Neural cell (in vitro differentiated cells): ENCODE measurements at regions not wholly inside any gene's neighbourhood (a gene's known extent, or its start where the extent isn't known, plus 50 kb on each side); places are given as distances from the start of the nearest gene placed in this dataset.

ENCODE experiments used
- H2AFZ ChIP-seq: fragments of 200-600, 300-800 bp; sonication (generic), shearing (Covaris generic); 2 replicates; pipeline ENCODE4 v1.6.0; 2014; ENCODE audit warnings: low read depth, mild to moderate bottlenecking, antibody characterized with exemption, low read length, moderate library complexity
- H3F3A ChIP-seq: fragments of 200-600 bp; shearing (Covaris generic); 2 replicates; pipeline ENCODE4 v1.6.1; 2016; ENCODE audit warnings: mild to moderate bottlenecking, moderate library complexity, mixed read lengths, antibody characterized with exemption, low read length; ENCODE audit not compliant: insufficient read depth, poor library complexity, severe bottlenecking
- H3K27ac ChIP-seq: fragments of 200-600, 300-800 bp; sonication (generic), shearing (Covaris generic); 2 replicates; pipeline ENCODE4 v1.5.1; 2014; ENCODE audit warnings: mild to moderate bottlenecking, low read length, moderate library complexity
- H3K27me3 ChIP-seq: fragments of 300-800, 200-600 bp; sonication (generic), shearing (Covaris generic); 2 replicates; pipeline ENCODE4 v1.6.0; 2014; ENCODE audit warnings: mild to moderate bottlenecking, low read depth, low read length, moderate library complexity; ENCODE audit not compliant: insufficient read depth
- H3K36me3 ChIP-seq: fragments of 300-800, 200-600 bp; sonication (generic), shearing (Covaris generic); 2 replicates; pipeline ENCODE4 v1.5.1; 2014; ENCODE audit warnings: mild to moderate bottlenecking, antibody characterized with exemption, low read length, moderate library complexity; ENCODE audit not compliant: insufficient read depth
- H3K4me2 ChIP-seq: fragments of 300-800, 200-600 bp; sonication (generic), shearing (Covaris generic); 2 replicates; pipeline ENCODE4 v1.6.0; 2014; ENCODE audit warnings: mild to moderate bottlenecking, low read length
- H3K4me3 ChIP-seq: fragments of 300-800, 200-600 bp; sonication (generic), shearing (Covaris generic); 2 replicates; pipeline ENCODE4 v1.5.1; 2014; ENCODE audit warnings: mild to moderate bottlenecking, low read length, moderate library complexity
- H3K79me2 ChIP-seq: fragments of 200-600 bp; shearing (Covaris generic); replicated peaks from 2 replicates; pipeline ENCODE4 v1.6.0; 2014; ENCODE audit warnings: mild to moderate bottlenecking, low read length, moderate library complexity; ENCODE audit not compliant: insufficient read depth
- H3K9ac ChIP-seq: fragments of 300-800, 200-600 bp; sonication (generic), shearing (Covaris generic); 2 replicates; pipeline ENCODE4 v1.6.1; 2016; ENCODE audit warnings: mild to moderate bottlenecking, low read length, mixed read lengths
- H3K9me2 ChIP-seq: fragments of 200-600 bp; shearing (Covaris generic); 2 replicates; pipeline ENCODE4 v1.6.1; 2016; ENCODE audit warnings: mild to moderate bottlenecking, low read length, mixed read lengths; ENCODE audit not compliant: insufficient read depth
- H3K9me3 ChIP-seq: fragments of 200-600, 300-800 bp; sonication (generic), shearing (Covaris generic); 2 replicates; pipeline ENCODE4 v1.6.1; 2016; ENCODE audit warnings: mild to moderate bottlenecking, mixed run types, low read length, moderate library complexity, mixed read lengths
- H4K20me1 ChIP-seq: fragments of 200-600 bp; shearing (Covaris generic); 2 replicates; pipeline ENCODE4 v1.6.1; 2016; ENCODE audit warnings: mild to moderate bottlenecking, mixed run types; ENCODE audit not compliant: insufficient read depth
- EP300 ChIP-seq: fragments of 450-650 bp; conservative IDR thresholded peaks from 2 replicates; pipeline ENCODE4 v1.6.1; 2014; ENCODE audit warnings: antibody characterized with exemption, mild to moderate bottlenecking, moderate library complexity; ENCODE audit not compliant: poor library complexity, severe bottlenecking
- EZH2 ChIP-seq: fragments of 200-600, 300-800 bp; shearing (Covaris generic), sonication (generic); IDR thresholded peaks from 2 replicates; pipeline ENCODE4 v1.6.1; 2014; ENCODE audit warnings: antibody characterized with exemption, low read length, borderline replicate concordance, mild to moderate bottlenecking; ENCODE audit not compliant: insufficient read depth, poor library complexity, severe bottlenecking
- MXI1 ChIP-seq: fragments of 450-650 bp; conservative IDR thresholded peaks from 2 replicates; pipeline ENCODE4 v1.6.1; 2014; ENCODE audit warnings: antibody characterized with exemption, mild to moderate bottlenecking; ENCODE audit not compliant: poor library complexity, severe bottlenecking
- POLR2AphosphoS5 ChIP-seq: IDR thresholded peaks from 2 replicates; pipeline ENCODE4 v1.6.1; 2012
- RAD21 ChIP-seq: fragments of 450-650 bp; conservative IDR thresholded peaks from 2 replicates; pipeline ENCODE4 v1.6.1; 2014; ENCODE audit warnings: antibody characterized with exemption, mild to moderate bottlenecking, moderate library complexity
- SMC3 ChIP-seq: fragments of 450-650 bp; conservative IDR thresholded peaks from 2 replicates; pipeline ENCODE4 v1.6.1; 2014; ENCODE audit warnings: antibody characterized with exemption, mild to moderate bottlenecking, moderate library complexity; ENCODE audit not compliant: poor library complexity
- TAF1 ChIP-seq: IDR thresholded peaks from 2 replicates; pipeline ENCODE4 v1.6.1; 2012; ENCODE audit warnings: low read depth
- TF ChIP-seq, protein P1 (sequence below): IDR thresholded peaks from 2 replicates; pipeline ENCODE4 v1.6.1; 2012; ENCODE audit warnings: borderline replicate concordance
- TF ChIP-seq, protein P2 (sequence below): fragments of 450-650 bp; IDR thresholded peaks from 2 replicates; pipeline ENCODE4 v1.5.1; 2014; ENCODE audit warnings: antibody characterized with exemption, mild to moderate bottlenecking, moderate library complexity; ENCODE audit not compliant: poor library complexity, severe bottlenecking

- TF ChIP-seq EZH2 (no peak), SMC3 (no peak), MXI1 (no peak), EP300 (no peak), TAF1 (no peak), POLR2AphosphoS5 (no peak), RAD21 (no peak)
- TF ChIP-seq, protein P1, sequence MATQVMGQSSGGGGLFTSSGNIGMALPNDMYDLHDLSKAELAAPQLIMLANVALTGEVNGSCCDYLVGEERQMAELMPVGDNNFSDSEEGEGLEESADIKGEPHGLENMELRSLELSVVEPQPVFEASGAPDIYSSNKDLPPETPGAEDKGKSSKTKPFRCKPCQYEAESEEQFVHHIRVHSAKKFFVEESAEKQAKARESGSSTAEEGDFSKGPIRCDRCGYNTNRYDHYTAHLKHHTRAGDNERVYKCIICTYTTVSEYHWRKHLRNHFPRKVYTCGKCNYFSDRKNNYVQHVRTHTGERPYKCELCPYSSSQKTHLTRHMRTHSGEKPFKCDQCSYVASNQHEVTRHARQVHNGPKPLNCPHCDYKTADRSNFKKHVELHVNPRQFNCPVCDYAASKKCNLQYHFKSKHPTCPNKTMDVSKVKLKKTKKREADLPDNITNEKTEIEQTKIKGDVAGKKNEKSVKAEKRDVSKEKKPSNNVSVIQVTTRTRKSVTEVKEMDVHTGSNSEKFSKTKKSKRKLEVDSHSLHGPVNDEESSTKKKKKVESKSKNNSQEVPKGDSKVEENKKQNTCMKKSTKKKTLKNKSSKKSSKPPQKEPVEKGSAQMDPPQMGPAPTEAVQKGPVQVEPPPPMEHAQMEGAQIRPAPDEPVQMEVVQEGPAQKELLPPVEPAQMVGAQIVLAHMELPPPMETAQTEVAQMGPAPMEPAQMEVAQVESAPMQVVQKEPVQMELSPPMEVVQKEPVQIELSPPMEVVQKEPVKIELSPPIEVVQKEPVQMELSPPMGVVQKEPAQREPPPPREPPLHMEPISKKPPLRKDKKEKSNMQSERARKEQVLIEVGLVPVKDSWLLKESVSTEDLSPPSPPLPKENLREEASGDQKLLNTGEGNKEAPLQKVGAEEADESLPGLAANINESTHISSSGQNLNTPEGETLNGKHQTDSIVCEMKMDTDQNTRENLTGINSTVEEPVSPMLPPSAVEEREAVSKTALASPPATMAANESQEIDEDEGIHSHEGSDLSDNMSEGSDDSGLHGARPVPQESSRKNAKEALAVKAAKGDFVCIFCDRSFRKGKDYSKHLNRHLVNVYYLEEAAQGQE = no peak
- TF ChIP-seq, protein P2, sequence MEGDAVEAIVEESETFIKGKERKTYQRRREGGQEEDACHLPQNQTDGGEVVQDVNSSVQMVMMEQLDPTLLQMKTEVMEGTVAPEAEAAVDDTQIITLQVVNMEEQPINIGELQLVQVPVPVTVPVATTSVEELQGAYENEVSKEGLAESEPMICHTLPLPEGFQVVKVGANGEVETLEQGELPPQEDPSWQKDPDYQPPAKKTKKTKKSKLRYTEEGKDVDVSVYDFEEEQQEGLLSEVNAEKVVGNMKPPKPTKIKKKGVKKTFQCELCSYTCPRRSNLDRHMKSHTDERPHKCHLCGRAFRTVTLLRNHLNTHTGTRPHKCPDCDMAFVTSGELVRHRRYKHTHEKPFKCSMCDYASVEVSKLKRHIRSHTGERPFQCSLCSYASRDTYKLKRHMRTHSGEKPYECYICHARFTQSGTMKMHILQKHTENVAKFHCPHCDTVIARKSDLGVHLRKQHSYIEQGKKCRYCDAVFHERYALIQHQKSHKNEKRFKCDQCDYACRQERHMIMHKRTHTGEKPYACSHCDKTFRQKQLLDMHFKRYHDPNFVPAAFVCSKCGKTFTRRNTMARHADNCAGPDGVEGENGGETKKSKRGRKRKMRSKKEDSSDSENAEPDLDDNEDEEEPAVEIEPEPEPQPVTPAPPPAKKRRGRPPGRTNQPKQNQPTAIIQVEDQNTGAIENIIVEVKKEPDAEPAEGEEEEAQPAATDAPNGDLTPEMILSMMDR = no peak
- H3F3A ChIP-seq = no peaks in the 10 kb centered on the region
- no peaks in the 10 kb centered on the region for H3K79me2 ChIP-seq
- no peak overlapping the region for H3K9ac ChIP-seq
- peak overlapping the region; percentile 77 for H3K4me2 ChIP-seq
- H3K9me2 ChIP-seq = no peaks in the 10 kb centered on the region
- H3K27ac ChIP-seq = no peak overlapping the region
- no peaks in the 10 kb centered on the region for H3K36me3 ChIP-seq
- H4K20me1 ChIP-seq = no peaks in the 10 kb centered on the region
- no peaks in the 10 kb centered on the region for H3K9me3 ChIP-seq
- no peak overlapping the region for H2AFZ ChIP-seq
- H3K4me3 ChIP-seq = peak overlapping the region; percentile 77
- peaks cover 58% of the 10 kb centered on the region for H3K27me3 ChIP-seq
These were observed 326.5 kb downstream of the SH3GL2 start for GRCh38 chr9:17905366-17905765.

- peak overlapping the region; percentile 56 for H3K9ac ChIP-seq
- H4K20me1 ChIP-seq = no peaks in the 10 kb centered on the region
- H3K27ac ChIP-seq = no peak overlapping the region
- H3F3A ChIP-seq = no peaks in the 10 kb centered on the region
- H2AFZ ChIP-seq = no peak overlapping the region
- peak overlapping the region; percentile 77 for H3K4me3 ChIP-seq
- H3K9me2 ChIP-seq = no peaks in the 10 kb centered on the region
- H3K79me2 ChIP-seq = no peaks in the 10 kb centered on the region
- H3K27me3 ChIP-seq = peaks cover 58% of the 10 kb centered on the region
- H3K4me2 ChIP-seq = peak overlapping the region; percentile 77
- no peaks in the 10 kb centered on the region for H3K36me3 ChIP-seq
- no peaks in the 10 kb centered on the region for H3K9me3 ChIP-seq
- TF ChIP-seq, protein P1 = no peak
- TF ChIP-seq, protein P2 = peak; percentile 16
These were observed 326.9 kb downstream of the SH3GL2 start for GRCh38 chr9:17905781-17906175.
